HepG2 (cell line): ENCODE measurements at regions not wholly inside any gene's neighbourhood (a gene's known extent, or its start where the extent isn't known, plus 50 kb on each side); places are given as distances from the start of the nearest gene placed in this dataset.

Source experiments
- ATAC-seq: fragments of 200-7000 bp; cut with Tn5 transposase; 3 replicates; pipeline ENCODE4 v1.9.1; 2020; ENCODE audit warnings: mild to moderate bottlenecking, moderate library complexity
- BruUV-seq: library from RNA; stranded (reverse); fragments of 400-500 nt; replicated peaks from 2 replicates; lab custom pipeline; 2021; lab: Mats Ljungman, UMichigan
- CTCF ChIA-PET: fragments of 300-600 bp; formaldehyde crosslinking; extraction: SDS; loops from one replicate; lab custom pipeline; 2021; ENCODE audit warnings: low total read pairs, inconsistent platforms, low intra/inter-chr PET ratio; lab: Yijun Ruan, JAX
- POLR2A ChIA-PET: fragments of 350-600 bp; sonication (Branson Sonifier 250); formaldehyde crosslinking; loops from one replicate; lab custom pipeline; 2020; ENCODE audit warnings: antibody characterized with exemption, inconsistent platforms; lab: Yijun Ruan, JAX
- DNase-seq: peaks from one replicate; pipeline ENCODE4 v3.0.0-alpha.2; 2015; ENCODE audit warnings: low spot score
- FAIRE-seq: peaks from 3 replicates; lab custom pipeline; 2011; peaks lifted over from hg19 to GRCh38; lab: Jason Lieb, UNC
- H2AFZ ChIP-seq: one replicate; pipeline ENCODE4 v1.6.1; 2011; ENCODE audit warnings: low read length, inconsistent platforms
- H3K27ac ChIP-seq: fragments of 300-600 bp; 3 replicates; pipeline ENCODE4 v1.8.0; 2011; ENCODE audit warnings: mixed run types, mild to moderate bottlenecking, mixed read lengths, low read length, inconsistent platforms; ENCODE audit not compliant: insufficient read depth; ENCODE audit errors: extremely low read length
- H3K27me3 ChIP-seq, 2 experiments: fragments of 200-600 bp in 1 of 2; 2 replicates in 1 of 2; 3 replicates in 1 of 2; pipeline versions ENCODE4 v1.6.0 to v1.8.0; 2011; ENCODE audit warnings: low read length in 2 of 2, mild to moderate bottlenecking in 2 of 2, moderate library complexity in 2 of 2, inconsistent platforms in 1 of 2; ENCODE audit not compliant: insufficient read depth in 2 of 2, control insufficient read depth in 1 of 2
- H3K36me3 ChIP-seq, 2 experiments: fragments of 200-600 bp in 1 of 2; replicated peaks in 1 of 2; 2 replicates in 1 of 2; 3 replicates in 1 of 2; pipeline versions ENCODE4 v1.5.1 to v1.8.0; 2011; ENCODE audit warnings: low read length in 2 of 2, inconsistent platforms in 1 of 2; ENCODE audit not compliant: insufficient read depth in 2 of 2, control insufficient read depth in 1 of 2
- H3K4me1 ChIP-seq: 2 replicates; pipeline ENCODE4 v1.5.1; 2012; ENCODE audit warnings: low read length, inconsistent platforms; ENCODE audit not compliant: insufficient read depth
- H3K4me2 ChIP-seq: 2 replicates; pipeline ENCODE4 v1.6.0; 2011; ENCODE audit warnings: low read depth, low read length, inconsistent platforms
- H3K4me3 ChIP-seq, 3 experiments: fragments of 200-600 bp in 1 of 3; sonication (generic), shearing (Covaris generic) in 1 of 3; replicated peaks in 1 of 3; 2 replicates each; pipeline ENCODE4 v1.5.1; 2011 to 2016; ENCODE audit warnings: low read length in 3 of 3, inconsistent platforms in 2 of 3, low read depth in 2 of 3, mild to moderate bottlenecking in 2 of 3, control low read depth in 1 of 3, mixed read lengths in 1 of 3; ENCODE audit not compliant: insufficient read depth in 1 of 3
- H3K79me2 ChIP-seq: one replicate; pipeline ENCODE4 v1.6.1; 2011; ENCODE audit warnings: low read length, inconsistent platforms; ENCODE audit not compliant: insufficient read depth
- H3K9ac ChIP-seq: 2 replicates; pipeline ENCODE4 v1.6.0; 2011; ENCODE audit warnings: mild to moderate bottlenecking, low read depth, low read length, inconsistent platforms; ENCODE audit not compliant: insufficient read depth
- H3K9me3 ChIP-seq: 2 replicates; pipeline ENCODE4 v1.5.1; 2012; ENCODE audit warnings: mild to moderate bottlenecking, low read length
- H4K20me1 ChIP-seq: 2 replicates; pipeline ENCODE4 v1.6.0; 2011; ENCODE audit warnings: inconsistent platforms, mild to moderate bottlenecking, low read length, moderate library complexity; ENCODE audit not compliant: insufficient read depth
- CBX2 ChIP-seq, 2 experiments: fragments of 200-600 bp in 1 of 2; sonication (generic); formaldehyde crosslinking in 1 of 2; IDR thresholded peaks; 2 replicates each; pipeline versions ENCODE4 v1.7.0 to v1.8.1; 2018 to 2022; ENCODE audit warnings: low read depth in 2 of 2, low read length in 1 of 2, mild to moderate bottlenecking in 1 of 2, missing genetic modification reagents in 1 of 2
- CHD4 ChIP-seq: fragments of 200-600 bp; sonication (generic); IDR thresholded peaks from 2 replicates; pipeline ENCODE4 v1.7.0; 2017; ENCODE audit warnings: mild to moderate bottlenecking, low read length, borderline replicate concordance
- DNMT3B ChIP-seq: conservative IDR thresholded peaks from 2 replicates; pipeline ENCODE4 v1.6.1; 2016; ENCODE audit warnings: missing biosample characterization, control low read depth
- MBNL3 ChIP-seq: fragments of 250-450 bp; sonication (Bioruptor Pico); conservative IDR thresholded peaks from 2 replicates; pipeline ENCODE4 v1.8.0; 2022; ENCODE audit warnings: mild to moderate bottlenecking, inconsistent platforms
- NFE2 ChIP-seq: sonication (generic); formaldehyde crosslinking; IDR thresholded peaks from 2 replicates; pipeline ENCODE4 v1.4.0; 2020; ENCODE audit warnings: missing genetic modification reagents
- RORA ChIP-seq: sonication (generic); formaldehyde crosslinking; IDR thresholded peaks from 2 replicates; pipeline ENCODE4 v1.5.0; 2020; ENCODE audit warnings: mild to moderate bottlenecking, missing genetic modification reagents, moderate library complexity
- STAT6 ChIP-seq: sonication (generic); formaldehyde crosslinking; IDR thresholded peaks from 2 replicates; pipeline ENCODE4 v1.4.0; 2020; ENCODE audit warnings: missing genetic modification reagents, mild to moderate bottlenecking, borderline replicate concordance
- WIZ ChIP-seq: sonication (generic); formaldehyde crosslinking; IDR thresholded peaks from 2 replicates; pipeline ENCODE4 v1.5.1; 2020; ENCODE audit warnings: mild to moderate bottlenecking, missing genetic modification reagents
- ZNF124 ChIP-seq: sonication (generic); formaldehyde crosslinking; IDR thresholded peaks from 2 replicates; pipeline ENCODE4 v1.4.0; 2020; ENCODE audit warnings: missing genetic modification reagents
- ZNF30 ChIP-seq: sonication (generic); formaldehyde crosslinking; IDR thresholded peaks from 2 replicates; pipeline ENCODE4 v1.5.0; 2020; ENCODE audit warnings: mild to moderate bottlenecking, missing genetic modification reagents
- ZNF383 ChIP-seq: sonication (generic); formaldehyde crosslinking; IDR thresholded peaks from 2 replicates; pipeline ENCODE4 v1.4.0; 2020; ENCODE audit warnings: missing genetic modification reagents, mild to moderate bottlenecking, borderline replicate concordance
- ZNF484 ChIP-seq: sonication (generic); formaldehyde crosslinking; IDR thresholded peaks from 2 replicates; pipeline ENCODE4 v1.5.1; 2020; ENCODE audit warnings: mild to moderate bottlenecking, low read depth, missing genetic modification reagents, borderline replicate concordance
- ZNF598 ChIP-seq: sonication (generic); formaldehyde crosslinking; IDR thresholded peaks from 2 replicates; pipeline ENCODE4 v1.5.1; 2020; ENCODE audit warnings: mild to moderate bottlenecking, missing genetic modification reagents, borderline replicate concordance
- ZNF652 ChIP-seq: IDR thresholded peaks from 2 replicates; pipeline ENCODE4 v1.6.1; 2016; ENCODE audit warnings: low read depth, borderline replicate concordance
- ZNF746 ChIP-seq: sonication (generic); formaldehyde crosslinking; IDR thresholded peaks from 2 replicates; pipeline ENCODE4 v1.8.0; 2022; ENCODE audit warnings: mild to moderate bottlenecking, missing genetic modification reagents
- ZNF883 ChIP-seq: sonication (generic); formaldehyde crosslinking; IDR thresholded peaks from 2 replicates; pipeline ENCODE4 v1.5.1; 2020; ENCODE audit warnings: mild to moderate bottlenecking, missing genetic modification reagents; ENCODE audit errors: not compliant biosample characterization
- in situ Hi-C: cut with HindIII; loops from 2 replicates; pipeline ENCODE4 v1.10.0; 2017; ENCODE audit warnings: low pct_unique_long_range_greater_than_20kb; ENCODE audit not compliant: extremely low pct_ligation_motif_present
- intact Hi-C: fragments of 100-400 bp; cut with micrococcal nuclease; formaldehyde crosslinking; loops from one replicate; pipeline ENCODE4 v1.10.0; 2022; ENCODE audit not compliant: unreplicated experiment

GRCh38 chr3:112763258-112763657 is 83.4 kb downstream of the CD200R1L start (continued):
- TF ChIP-seq DNMT3B (CRISPR knock-in tag) (no peak), WIZ (CRISPR knock-in tag) (no peak), ZNF383 (CRISPR knock-in tag) (no peak), NFE2 (CRISPR knock-in tag) (no peak), CHD4 (no peak), ZNF484 (no peak)

DNA sequence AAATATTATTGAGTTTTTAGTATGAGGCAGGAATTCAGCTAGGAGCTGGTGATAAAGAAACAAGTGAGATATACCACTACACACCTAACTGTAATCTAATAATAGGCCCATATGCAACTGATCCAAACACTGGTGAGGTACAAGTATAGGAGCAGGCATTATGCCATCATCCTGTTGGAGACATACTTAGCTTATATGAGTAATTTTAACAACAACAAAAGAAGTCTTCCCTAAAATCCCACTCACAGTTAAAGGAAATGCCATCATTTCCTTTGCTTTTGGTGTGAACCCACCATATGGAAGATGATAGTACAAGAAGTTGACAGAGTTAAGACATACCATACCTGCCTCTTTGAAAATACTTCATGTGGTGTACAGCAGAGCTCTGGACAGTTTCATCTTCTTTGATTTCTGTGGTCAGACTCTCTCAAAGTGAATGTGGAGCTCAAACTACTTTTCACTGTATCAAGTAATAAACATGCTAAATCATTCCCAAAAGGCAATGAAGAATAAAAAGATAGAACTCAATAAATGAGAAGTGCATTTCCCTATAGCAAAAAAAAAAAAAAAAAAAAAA is 85.5 kb downstream of the CD200R1L start:
- intact Hi-C loops = no loop called here
- in situ Hi-C loops = no loop called here
- H3K4me2 ChIP-seq = no peak overlapping the region
- TF ChIP-seq ZNF746 (CRISPR knock-in tag) (no peak), ZNF598 (no peak), ZNF652 (CRISPR knock-in tag) (no peak), ZNF883 (no peak), ZNF124 (CRISPR knock-in tag) (no peak), CBX2 (IDR thresholded peaks at IDR 0.05; ENCODE audit: low read depth, low read length) (no peak), CBX2 (CRISPR knock-in tag; IDR thresholded peaks at IDR 0.05; ENCODE audit: low read depth) (no peak), RORA (no peak), STAT6 (CRISPR knock-in tag) (no peak), ZNF30 (no peak), MBNL3 (CRISPR knock-in tag) (no peak)
- TF ChIP-seq, all 625 proteins: peak for 0
- H2AFZ ChIP-seq = no peak overlapping the region
- no TSS peak for BruUV-seq
- no peaks in the 10 kb centered on the region for H3K27me3 ChIP-seq
- DNase-seq (no peak), ATAC-seq (no peak), FAIRE-seq (no peak)
- H3K79me2 ChIP-seq = no peaks in the 10 kb centered on the region
- H3K9ac ChIP-seq = no peak overlapping the region
- H3K4me3 ChIP-seq = no peak overlapping the region
- H3K36me3 ChIP-seq = no peaks in the 10 kb centered on the region
- H3K27ac ChIP-seq = no peak overlapping the region
- no peaks in the 10 kb centered on the region for H3K9me3 ChIP-seq
- CTCF ChIA-PET = no interaction called here
- POLR2A ChIA-PET = no interaction called here
- H4K20me1 ChIP-seq = no peaks in the 10 kb centered on the region
- H3K4me1 ChIP-seq = no peaks in the 10 kb centered on the region
